ENCODE measurements at regions not wholly inside any gene's neighbourhood (a gene's known extent, or its start where the extent isn't known, plus 50 kb on each side); places are given as distances from the start of the nearest gene placed in this dataset.

- CTCF ChIA-PET, result no interaction called here
- BruUV-seq (replicated peaks), result no TSS peak
- H3K4me3 ChIP-seq (ENCODE audit: low read length), result no peak overlapping the region
- no peaks in the 10 kb centered on the region for H3K4me1 ChIP-seq (ENCODE audit: insufficient read depth, low read length)
- H2AFZ ChIP-seq (ENCODE audit: low read length), result no peak overlapping the region
- no peak overlapping the region for H3K27ac ChIP-seq (ENCODE audit: low read length)
- H3K9ac ChIP-seq (ENCODE audit: low read length), result no peak overlapping the region
- H3K9me2 ChIP-seq (replicated peaks; ENCODE audit: low read length), result no peaks in the 10 kb centered on the region
- POLR2A ChIA-PET (ENCODE audit: unreplicated experiment), result no interaction called here
- TF ChIP-seq EZH2 (IDR thresholded peaks at IDR 0.05; ENCODE audit: low read length, unreplicated experiment) (no peak), EZH2phosphoT487 (IDR thresholded peaks at IDR 0.05; ENCODE audit: borderline replicate concordance, low read length) (no peak), CTCF (conservative IDR thresholded peaks at IDR 0.05; ENCODE audit: low read depth, low read length) (no peak)
- ATAC-seq (no peak), DNase-seq (no peak)
- no peaks in the 10 kb centered on the region for H3K36me3 ChIP-seq (ENCODE audit: low read depth, low read length)
- intact Hi-C loops (cut with micrococcal nuclease), result no loop called here
- no peaks in the 10 kb centered on the region for H4K20me1 ChIP-seq (ENCODE audit: low read length)
- H3F3A ChIP-seq (ENCODE audit: low read length, unreplicated experiment), result no peaks in the 10 kb centered on the region
- no peaks in the 10 kb centered on the region for H3K9me3 ChIP-seq (ENCODE audit: low read length)
- no peaks in the 10 kb centered on the region for H3K27me3 ChIP-seq (ENCODE audit: low read length)
- H3K79me2 ChIP-seq (ENCODE audit: low read length), result no peaks in the 10 kb centered on the region
- H3K4me2 ChIP-seq (ENCODE audit: low read length), result no peak overlapping the region
These were observed 257.6 kb downstream of the KLF13 start for GRCh38 chr15:31584195-31584594.

- DNase-seq, result no peak
- no peak for ATAC-seq
- Histone ChIP-seq H3F3A (ENCODE audit: low read length, unreplicated experiment) (no peaks in the 10 kb centered on the region), H3K4me3 (ENCODE audit: low read length) (no peak overlapping the region), H3K9me2 (replicated peaks; ENCODE audit: low read length) (no peaks in the 10 kb centered on the region), H3K36me3 (ENCODE audit: low read depth, low read length) (no peaks in the 10 kb centered on the region), H3K9ac (ENCODE audit: low read length) (no peak overlapping the region), H3K27ac (ENCODE audit: low read length) (no peak overlapping the region), H3K4me1 (ENCODE audit: insufficient read depth, low read length) (no peaks in the 10 kb centered on the region), H3K79me2 (ENCODE audit: low read length) (no peaks in the 10 kb centered on the region), H3K9me3 (ENCODE audit: low read length) (no peaks in the 10 kb centered on the region), H3K27me3 (ENCODE audit: low read length) (no peaks in the 10 kb centered on the region), H4K20me1 (ENCODE audit: low read length) (no peaks in the 10 kb centered on the region), H2AFZ (ENCODE audit: low read length) (no peak overlapping the region), H3K4me2 (ENCODE audit: low read length) (no peak overlapping the region)
- no TSS peak for BruUV-seq (replicated peaks)
- ChIA-PET CTCF (no interaction called here), POLR2A (ENCODE audit: unreplicated experiment) (no interaction called here)
- intact Hi-C loops (cut with micrococcal nuclease), result no loop called here
- TF ChIP-seq EZH2phosphoT487 (IDR thresholded peaks at IDR 0.05; ENCODE audit: borderline replicate concordance, low read length) (no peak), CTCF (conservative IDR thresholded peaks at IDR 0.05; ENCODE audit: low read depth, low read length) (no peak), EZH2 (IDR thresholded peaks at IDR 0.05; ENCODE audit: low read length, unreplicated experiment) (no peak)
These were observed 258.6 kb downstream of the KLF13 start for GRCh38 chr15:31585240-31585639.

- DNase-seq, result no peak
- CTCF ChIA-PET, result no interaction called here
- BruUV-seq (replicated peaks), result no TSS peak
These were observed 260.2 kb downstream of the KLF13 start for GRCh38 chr15:31586841-31587240.

More at GRCh38 chr15:31586841-31587240, 260.2 kb downstream of the KLF13 start:
- no peaks in the 10 kb centered on the region for H3K9me2 ChIP-seq (replicated peaks; ENCODE audit: low read length)
- H3K79me2 ChIP-seq (ENCODE audit: low read length), result no peaks in the 10 kb centered on the region
- POLR2A ChIA-PET (ENCODE audit: unreplicated experiment), result interaction anchor here (0.6 kb wide), 1 partner anchor 72 kb away, joined by 3 read pairs; no protein-coding TSS in a partner anchor
- no peak overlapping the region for H3K27ac ChIP-seq (ENCODE audit: low read length)
- no peaks in the 10 kb centered on the region for H3K9me3 ChIP-seq (ENCODE audit: low read length)
- H3K9ac ChIP-seq (ENCODE audit: low read length), result no peak overlapping the region
- no peaks in the 10 kb centered on the region for H3K27me3 ChIP-seq (ENCODE audit: low read length)
- no peak for ATAC-seq
- H3F3A ChIP-seq (ENCODE audit: low read length, unreplicated experiment), result no peaks in the 10 kb centered on the region
- H2AFZ ChIP-seq (ENCODE audit: low read length), result no peak overlapping the region
- no peak overlapping the region for H3K4me3 ChIP-seq (ENCODE audit: low read length)
- intact Hi-C loops (cut with micrococcal nuclease), result no loop called here
- no peaks in the 10 kb centered on the region for H4K20me1 ChIP-seq (ENCODE audit: low read length)
- H3K36me3 ChIP-seq (ENCODE audit: low read depth, low read length), result no peaks in the 10 kb centered on the region
- H3K4me1 ChIP-seq (ENCODE audit: insufficient read depth, low read length), result no peaks in the 10 kb centered on the region
- TF ChIP-seq CTCF (conservative IDR thresholded peaks at IDR 0.05; ENCODE audit: low read depth, low read length), result no peak
- no peak overlapping the region for H3K4me2 ChIP-seq (ENCODE audit: low read length)

Data from PC-3 (cell line).